ENCODE measurements at regions not wholly inside any gene's neighbourhood (a gene's known extent, or its start where the extent isn't known, plus 50 kb on each side); places are given as distances from the start of the nearest gene placed in this dataset.
"Not testable (repeated sequence)": the region's sequence is repeated elsewhere in the genome, so short reads cannot be mapped to it uniquely, and the experiment has no call there.

GRCh38 chr2:33712674-33713073, 113.6 kb upstream of the FAM98A start:
- no peak overlapping the region for H3K27ac ChIP-seq
- H3K4me2 ChIP-seq: no peak overlapping the region
- H3K9ac ChIP-seq: no peak overlapping the region
- H3K4me3 ChIP-seq: no peak overlapping the region
- no peaks in the 10 kb centered on the region for H4K20me1 ChIP-seq
- no peaks in the 10 kb centered on the region for H3K4me1 ChIP-seq
- no peaks in the 10 kb centered on the region for H3K36me3 ChIP-seq
- no peaks in the 10 kb centered on the region for H3K9me3 ChIP-seq
- no peak for TF ChIP-seq Cebpa-rat (IDR thresholded peaks at IDR 0.05)
- H3K27me3 ChIP-seq: no peaks in the 10 kb centered on the region

GRCh38 chr2:33709951-33710350, 110.9 kb upstream of the FAM98A start:
- no peak for TF ChIP-seq Cebpa-rat (IDR thresholded peaks at IDR 0.05)

GRCh38 chr2:33707312-33707711, 108.2 kb upstream of the FAM98A start:
- Histone ChIP-seq H3K4me3 (no peak overlapping the region), H3K4me2 (no peak overlapping the region), H3K4me1 (no peaks in the 10 kb centered on the region), H3K27ac (no peak overlapping the region), H3K36me3 (no peaks in the 10 kb centered on the region), H3K9me3 (no peaks in the 10 kb centered on the region), H3K9ac (no peak overlapping the region), H3K27me3 (no peaks in the 10 kb centered on the region), H4K20me1 (no peaks in the 10 kb centered on the region)
- no peak for TF ChIP-seq Cebpa-rat (IDR thresholded peaks at IDR 0.05)

More at GRCh38 chr2:33709951-33710350, 110.9 kb upstream of the FAM98A start:
- no peaks in the 10 kb centered on the region for H3K4me1 ChIP-seq
- H3K27ac ChIP-seq: no peak overlapping the region
- H3K27me3 ChIP-seq: no peaks in the 10 kb centered on the region
- H3K36me3 ChIP-seq: no peaks in the 10 kb centered on the region
- H3K9ac ChIP-seq: no peak overlapping the region
- H3K9me3 ChIP-seq: no peaks in the 10 kb centered on the region
- H4K20me1 ChIP-seq: no peaks in the 10 kb centered on the region
- no peak overlapping the region for H3K4me2 ChIP-seq
- no peak overlapping the region for H3K4me3 ChIP-seq

GRCh38 chr2:33706410-33706809, 107.3 kb upstream of the FAM98A start:
- H3K4me3 ChIP-seq: no peak overlapping the region
- H3K4me1 ChIP-seq: no peaks in the 10 kb centered on the region
- H3K4me2 ChIP-seq: no peak overlapping the region
- H3K27me3 ChIP-seq: no peaks in the 10 kb centered on the region
- no peaks in the 10 kb centered on the region for H3K36me3 ChIP-seq
- H3K9ac ChIP-seq: no peak overlapping the region
- H4K20me1 ChIP-seq: no peaks in the 10 kb centered on the region
- no peaks in the 10 kb centered on the region for H3K9me3 ChIP-seq
- no peak for TF ChIP-seq Cebpa-rat (IDR thresholded peaks at IDR 0.05)
- H3K27ac ChIP-seq: no peak overlapping the region

GRCh38 chr2:33704406-33704855, 105.3 kb upstream of the FAM98A start:
- H3K4me3 ChIP-seq: no peak overlapping the region
- no peak overlapping the region for H3K9ac ChIP-seq
- H3K27ac ChIP-seq: no peak overlapping the region
- H3K27me3 ChIP-seq: no peaks in the 10 kb centered on the region
- no peaks in the 10 kb centered on the region for H4K20me1 ChIP-seq
- H3K9me3 ChIP-seq: no peaks in the 10 kb centered on the region
- H3K4me2 ChIP-seq: no peak overlapping the region
- no peaks in the 10 kb centered on the region for H3K4me1 ChIP-seq
- no peaks in the 10 kb centered on the region for H3K36me3 ChIP-seq
- no peak for TF ChIP-seq Cebpa-rat (IDR thresholded peaks at IDR 0.05)

- Histone ChIP-seq H3K9ac (no peak overlapping the region), H4K20me1 (no peaks in the 10 kb centered on the region), H3K4me2 (no peak overlapping the region), H3K4me3 (no peak overlapping the region), H3K27ac (no peak overlapping the region), H3K4me1 (no peaks in the 10 kb centered on the region), H3K9me3 (peaks cover 16% of the 10 kb centered on the region), H3K36me3 (no peaks in the 10 kb centered on the region), H3K27me3 (no peaks in the 10 kb centered on the region)
- no peak for TF ChIP-seq Cebpa-rat (IDR thresholded peaks at IDR 0.05)
Observed at GRCh38 chr2:33696234-33696633, 97.1 kb upstream of the FAM98A start.

GRCh38 chr2:33694904-33695303, 95.8 kb upstream of the FAM98A start:
- H4K20me1 ChIP-seq: no peaks in the 10 kb centered on the region
- no peak overlapping the region for H3K4me3 ChIP-seq
- no peaks in the 10 kb centered on the region for H3K27me3 ChIP-seq
- H3K4me2 ChIP-seq: no peak overlapping the region
- no peak overlapping the region for H3K27ac ChIP-seq
- no peak for TF ChIP-seq Cebpa-rat (IDR thresholded peaks at IDR 0.05)
- peaks cover 19% of the 10 kb centered on the region for H3K9me3 ChIP-seq
- H3K4me1 ChIP-seq: no peaks in the 10 kb centered on the region
- H3K9ac ChIP-seq: no peak overlapping the region
- H3K36me3 ChIP-seq: no peaks in the 10 kb centered on the region

- H3K9me3 ChIP-seq: peaks cover 38% of the 10 kb centered on the region
- H3K9ac ChIP-seq, H3K36me3 ChIP-seq, H3K27ac ChIP-seq, H3K27me3 ChIP-seq, H3K4me3 ChIP-seq, H4K20me1 ChIP-seq, H3K4me2 ChIP-seq, H3K4me1 ChIP-seq: not testable (repeated sequence)
Observed at GRCh38 chr2:33690686-33691085, 91.6 kb upstream of the FAM98A start.

- TF ChIP-seq Cebpa-rat (IDR thresholded peaks at IDR 0.05): no peak
- no peak overlapping the region for H3K4me2 ChIP-seq
- H3K27ac ChIP-seq: no peak overlapping the region
- H3K36me3 ChIP-seq: no peaks in the 10 kb centered on the region
- H3K9me3 ChIP-seq: peaks cover 4% of the 10 kb centered on the region; the same call in 1 of the 2 replicates
- H3K4me3 ChIP-seq: no peak overlapping the region
- H4K20me1 ChIP-seq: no peaks in the 10 kb centered on the region
- no peaks in the 10 kb centered on the region for H3K4me1 ChIP-seq
- H3K9ac ChIP-seq: no peak overlapping the region
- H3K27me3 ChIP-seq: no peaks in the 10 kb centered on the region
Observed at GRCh38 chr2:33681364-33681757, 82.3 kb upstream of the FAM98A start.

GRCh38 chr2:33680644-33681363, 81.7 kb upstream of the FAM98A start:
- peaks cover 4% of the 10 kb centered on the region; the same call in 1 of the 2 replicates for H3K9me3 ChIP-seq
- TF ChIP-seq Cebpa-rat (IDR thresholded peaks at IDR 0.05): no peak
- no peak overlapping the region for H3K27ac ChIP-seq
- H3K27me3 ChIP-seq: no peaks in the 10 kb centered on the region
- H3K4me1 ChIP-seq: no peaks in the 10 kb centered on the region
- no peaks in the 10 kb centered on the region for H3K36me3 ChIP-seq
- no peak overlapping the region for H3K4me3 ChIP-seq
- H3K9ac ChIP-seq: no peak overlapping the region
- H4K20me1 ChIP-seq: no peaks in the 10 kb centered on the region
- H3K4me2 ChIP-seq: no peak overlapping the region

GRCh38 chr2:33678436-33678835, 79.3 kb upstream of the FAM98A start:
- Histone ChIP-seq H3K4me2 (no peak overlapping the region), H3K36me3 (no peaks in the 10 kb centered on the region), H3K4me1 (no peaks in the 10 kb centered on the region), H3K4me3 (no peak overlapping the region), H4K20me1 (no peaks in the 10 kb centered on the region), H3K27me3 (no peaks in the 10 kb centered on the region), H3K9ac (no peak overlapping the region), H3K27ac (no peak overlapping the region), H3K9me3 (no peaks in the 10 kb centered on the region)
- TF ChIP-seq Cebpa-rat (IDR thresholded peaks at IDR 0.05): no peak

All from BLaER1 (cell line).